Dedifferentiated amniotic fluid mesenchymal stem cell (primary cell): ENCODE measurements at regions not wholly inside any gene's neighbourhood (a gene's known extent, or its start where the extent isn't known, plus 50 kb on each side); places are given as distances from the start of the nearest gene placed in this dataset.

Source experiments
- DNase-seq: peaks from one replicate; pipeline ENCODE4 v3.0.0-alpha.2; 2016; ENCODE audit errors: extremely low spot score

DNA sequence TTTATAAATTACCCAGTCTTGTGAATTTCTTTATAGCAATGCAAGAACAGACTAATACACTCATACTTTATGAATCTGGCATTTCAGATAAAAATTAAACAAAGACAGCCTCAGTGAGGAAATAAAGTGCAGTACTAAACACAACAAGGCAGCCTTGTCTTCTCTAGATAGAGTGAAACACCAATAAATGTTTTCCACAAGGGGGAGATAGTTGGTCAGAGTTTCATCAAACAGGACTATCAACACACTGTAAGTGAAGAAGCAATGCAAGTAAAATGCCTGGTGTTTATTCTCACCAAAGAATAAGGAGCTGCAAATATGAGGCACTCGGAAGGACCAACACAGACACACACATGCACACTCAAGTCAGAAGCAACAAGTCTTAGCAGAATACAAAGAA lies 62.8 kb downstream of the FAM9B start:
- no peak for DNase-seq

DNA sequence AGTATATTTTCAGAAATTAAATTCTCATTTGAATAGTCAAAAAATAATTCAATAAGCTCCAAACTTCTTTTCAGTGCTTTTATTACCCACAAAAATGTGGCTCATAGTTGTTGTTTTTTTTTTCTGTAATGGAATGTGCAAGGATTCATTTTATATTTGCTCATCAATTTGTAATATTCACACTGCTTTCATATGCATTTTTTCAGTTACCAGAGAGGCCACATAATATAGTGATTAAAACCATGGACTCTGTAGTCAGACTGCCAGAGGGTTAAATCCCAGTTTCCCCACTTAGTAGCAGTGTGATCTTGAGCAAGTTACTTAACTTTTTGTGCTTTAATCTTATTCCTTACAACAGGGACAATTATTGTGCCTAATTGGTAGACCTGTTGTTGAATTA lies 64.5 kb downstream of the FAM9B start:
- no peak for DNase-seq

DNA sequence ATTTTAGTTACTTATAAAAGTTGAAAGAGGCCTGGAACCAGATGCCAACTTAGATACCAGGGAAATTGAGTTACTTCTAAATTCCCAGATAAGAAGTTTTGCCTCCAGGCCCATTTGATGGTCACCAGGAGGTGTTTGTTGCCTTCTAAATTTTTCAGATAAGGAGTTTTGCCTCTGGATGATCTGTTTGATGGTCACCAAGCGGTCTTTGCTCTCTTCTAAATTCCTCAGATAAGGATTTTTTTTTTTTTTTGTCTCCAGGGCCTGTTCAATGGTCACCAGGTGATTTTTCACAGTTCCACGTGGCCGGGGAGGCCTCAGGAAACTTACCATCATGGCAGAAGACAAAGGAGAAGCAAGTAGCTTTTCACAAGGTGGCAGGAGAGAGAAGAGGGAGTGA lies 66.5 kb downstream of the FAM9B start:
- DNase-seq: no peak

DNA sequence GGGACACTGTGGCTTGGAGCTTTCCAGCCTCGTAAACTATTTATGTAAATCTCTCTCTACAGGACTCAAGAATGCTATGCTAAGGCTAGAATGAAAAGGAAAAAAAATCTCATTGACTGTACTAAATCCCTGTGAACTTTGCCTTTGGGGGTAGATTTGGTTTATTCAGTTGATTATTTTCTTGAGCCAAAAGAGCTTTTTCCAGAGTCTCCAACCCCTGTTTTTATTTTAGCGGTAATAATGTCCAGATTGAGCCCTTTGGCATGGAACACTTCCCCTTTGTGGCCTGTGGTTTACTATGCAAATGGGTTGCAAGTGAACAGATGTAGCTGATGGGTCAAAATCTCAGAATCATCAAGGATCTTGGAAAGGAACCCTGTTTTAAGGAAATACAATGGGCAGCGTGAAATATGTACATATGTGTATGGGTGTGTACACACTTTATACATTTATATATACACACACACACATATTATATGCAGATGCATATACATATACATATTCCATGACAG lies 72.9 kb downstream of the FAM9B start:
- no peak for DNase-seq

DNA sequence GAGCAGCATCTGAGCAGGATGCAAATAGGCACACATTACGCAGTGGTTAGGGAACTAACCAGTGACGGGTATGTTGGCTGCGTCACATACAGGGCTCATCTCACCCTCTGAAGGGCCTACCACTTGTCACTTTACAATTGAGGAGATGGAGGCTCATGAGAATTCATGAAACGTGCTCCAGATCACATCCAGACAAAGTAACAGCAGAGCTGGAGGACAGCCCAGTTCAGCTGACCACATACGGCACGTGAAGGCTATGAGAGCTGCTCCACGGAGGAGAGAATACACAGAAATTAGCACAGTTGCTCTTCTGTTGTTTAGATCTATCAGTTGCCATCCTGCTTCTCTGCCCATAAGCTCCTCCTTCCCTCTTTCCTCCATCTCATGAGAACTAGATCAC lies 78.4 kb downstream of the FAM9B start:
- DNase-seq: no peak

DNA sequence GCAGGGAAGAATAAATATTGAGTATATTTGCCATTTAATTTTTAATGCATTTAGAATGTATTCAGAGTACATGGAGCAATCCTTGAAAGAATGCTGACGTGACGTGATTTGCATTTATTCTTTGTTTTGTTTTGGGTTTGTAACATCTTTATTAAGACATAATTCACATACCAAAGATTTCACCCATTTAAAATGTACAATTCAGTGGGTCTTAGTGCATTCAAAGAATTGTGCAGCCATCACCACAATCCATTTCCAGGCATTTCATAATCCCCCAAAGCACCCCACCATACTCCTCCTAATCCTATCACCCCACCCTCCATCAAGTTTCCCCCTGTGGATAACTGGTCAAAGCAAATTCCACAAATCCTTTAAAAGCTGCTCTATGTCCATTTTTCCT lies 87.4 kb downstream of the FAM9B start:
- DNase-seq: peak; percentile 44

DNA sequence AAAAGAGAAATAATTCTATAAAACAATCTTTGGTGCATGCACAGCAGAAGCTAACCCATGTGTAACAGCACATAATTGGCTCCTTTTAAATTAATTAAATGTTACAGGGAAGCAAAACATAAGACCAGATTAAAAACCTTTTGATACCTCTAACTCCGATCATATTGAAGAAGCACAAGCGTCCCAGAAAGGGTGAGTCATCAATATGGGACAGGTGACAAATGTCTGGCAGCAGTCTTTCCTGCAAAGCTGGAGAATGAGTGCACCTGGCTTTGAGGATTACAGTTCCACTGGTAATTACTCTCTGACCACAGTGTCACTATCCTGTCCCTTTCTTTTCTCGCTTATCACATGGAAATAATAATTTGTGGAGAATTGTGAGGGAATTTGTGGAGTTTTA lies 94.6 kb downstream of the FAM9B start:
- DNase-seq: no peak

DNA sequence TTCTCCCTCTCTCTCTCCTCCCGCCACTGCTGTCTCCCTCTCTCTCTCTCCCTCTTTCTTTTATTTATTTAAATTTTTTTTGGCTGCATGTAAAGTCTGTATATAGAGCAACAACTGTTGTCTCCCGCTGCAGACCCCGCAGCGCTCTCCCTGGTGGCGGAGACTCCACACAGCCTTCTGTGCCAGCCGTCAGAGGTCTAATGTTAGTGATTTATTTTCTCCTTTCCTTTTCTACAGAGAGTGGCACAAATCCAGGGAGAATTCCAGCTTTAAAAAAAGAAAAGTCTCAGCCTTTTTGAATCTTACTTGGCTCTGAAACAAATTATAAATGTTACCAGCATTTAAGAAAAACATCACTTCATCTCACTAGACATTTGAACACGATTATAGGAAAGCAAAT lies 106.2 kb downstream of the FAM9B start:
- DNase-seq: no peak

DNA sequence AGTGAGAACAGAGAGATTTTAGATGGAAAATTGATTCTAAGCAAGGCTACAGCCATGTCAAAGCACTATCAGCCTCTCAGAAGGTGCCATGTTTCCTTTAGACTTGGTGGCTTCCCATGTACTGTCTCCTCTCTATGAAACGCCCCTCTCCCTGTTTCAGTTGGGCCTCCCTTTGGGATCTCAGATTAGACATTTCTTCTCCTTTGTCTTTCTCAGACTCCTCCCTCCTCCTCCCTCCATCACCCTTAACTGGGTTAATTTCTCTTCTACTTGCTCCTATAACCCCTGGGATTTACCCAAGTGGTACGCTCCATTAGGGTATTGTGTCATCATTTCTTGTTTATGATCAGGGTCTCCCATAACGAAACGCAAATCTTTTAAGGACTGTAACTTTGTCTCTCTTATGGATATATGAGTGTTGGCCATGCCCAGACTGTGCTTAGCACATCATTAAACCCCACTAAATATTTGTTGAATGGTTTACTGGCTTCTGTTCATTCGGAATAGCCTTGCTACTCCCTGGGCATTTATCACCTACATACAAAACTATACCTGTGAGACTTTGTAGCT lies 106.8 kb downstream of the FAM9B start:
- DNase-seq: no peak

DNA sequence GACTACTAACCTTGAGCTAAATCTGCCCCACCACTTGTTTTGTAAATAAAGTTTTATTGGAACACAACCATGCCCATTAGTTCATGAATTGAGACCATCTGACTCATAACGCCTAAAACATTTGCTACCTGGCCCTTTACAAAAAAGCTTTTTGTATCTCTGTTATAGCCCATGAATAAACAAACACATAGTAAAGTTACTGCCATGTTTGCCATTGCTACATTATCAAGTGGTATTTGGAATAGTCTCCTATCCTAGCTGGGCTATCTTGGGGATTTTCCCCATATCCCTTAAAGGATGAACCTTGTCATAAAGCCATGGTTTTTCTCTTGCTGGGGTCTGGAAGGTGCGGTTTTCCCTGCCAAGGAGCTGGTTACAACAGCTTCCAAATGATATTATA lies 112.3 kb downstream of the FAM9B start:
- DNase-seq: no peak

DNA sequence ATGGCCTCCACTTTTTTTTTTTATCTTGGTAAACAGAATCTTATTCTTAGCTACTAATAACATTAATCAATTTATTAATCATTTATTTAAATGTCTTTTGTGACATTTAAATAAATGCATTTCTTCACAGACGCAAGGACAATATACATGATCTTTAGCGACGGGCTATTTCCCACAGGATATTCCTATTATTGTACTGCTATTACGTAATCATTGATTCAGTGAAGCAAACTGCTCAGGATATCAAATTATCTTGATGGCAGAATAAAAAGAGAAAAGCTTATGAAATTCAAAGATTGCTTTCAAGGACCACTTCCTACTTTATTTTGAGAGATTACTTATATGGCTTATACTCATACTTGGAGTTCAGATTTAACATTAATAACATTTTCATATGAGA lies 114.1 kb downstream of the FAM9B start:
- no peak for DNase-seq

DNA sequence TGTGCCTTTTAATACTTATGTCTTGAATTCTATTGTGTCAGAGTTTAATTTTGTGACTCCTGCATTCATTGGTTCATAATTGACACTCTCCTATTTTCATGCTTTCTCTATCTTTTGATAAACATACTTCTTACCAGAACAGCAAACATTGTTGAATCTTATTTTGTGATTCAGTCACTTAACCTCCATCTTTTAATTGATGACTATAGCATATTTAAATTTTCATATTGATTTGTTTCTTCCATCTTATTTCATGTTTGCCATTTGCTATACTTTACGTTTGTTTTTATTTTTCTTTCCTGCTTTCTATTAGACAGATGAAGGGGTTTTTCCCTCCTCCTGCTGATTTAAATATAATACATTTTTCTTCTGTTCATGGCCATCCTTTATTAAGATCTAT lies 115.5 kb upstream of the FAM9A start:
- no peak for DNase-seq

DNA sequence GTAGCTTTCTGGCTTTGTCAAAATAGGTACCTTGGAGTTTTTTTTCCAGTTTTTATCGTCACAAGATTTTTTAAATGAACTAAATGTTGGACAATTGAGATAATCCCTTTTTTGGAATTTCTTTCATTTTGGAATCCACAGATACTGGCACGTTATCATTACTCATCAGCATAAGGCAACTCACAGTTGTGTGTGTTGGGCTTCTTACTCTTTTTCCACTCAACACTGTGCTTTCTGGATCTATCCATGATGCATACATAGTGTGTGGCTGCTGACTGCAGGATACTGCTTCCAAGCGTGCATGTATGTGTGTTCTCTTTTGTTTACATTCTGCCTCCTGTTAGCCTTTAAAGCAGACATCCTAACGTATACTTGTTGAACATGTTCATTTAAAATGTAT lies 113.5 kb upstream of the FAM9A start:
- DNase-seq: no peak

DNA sequence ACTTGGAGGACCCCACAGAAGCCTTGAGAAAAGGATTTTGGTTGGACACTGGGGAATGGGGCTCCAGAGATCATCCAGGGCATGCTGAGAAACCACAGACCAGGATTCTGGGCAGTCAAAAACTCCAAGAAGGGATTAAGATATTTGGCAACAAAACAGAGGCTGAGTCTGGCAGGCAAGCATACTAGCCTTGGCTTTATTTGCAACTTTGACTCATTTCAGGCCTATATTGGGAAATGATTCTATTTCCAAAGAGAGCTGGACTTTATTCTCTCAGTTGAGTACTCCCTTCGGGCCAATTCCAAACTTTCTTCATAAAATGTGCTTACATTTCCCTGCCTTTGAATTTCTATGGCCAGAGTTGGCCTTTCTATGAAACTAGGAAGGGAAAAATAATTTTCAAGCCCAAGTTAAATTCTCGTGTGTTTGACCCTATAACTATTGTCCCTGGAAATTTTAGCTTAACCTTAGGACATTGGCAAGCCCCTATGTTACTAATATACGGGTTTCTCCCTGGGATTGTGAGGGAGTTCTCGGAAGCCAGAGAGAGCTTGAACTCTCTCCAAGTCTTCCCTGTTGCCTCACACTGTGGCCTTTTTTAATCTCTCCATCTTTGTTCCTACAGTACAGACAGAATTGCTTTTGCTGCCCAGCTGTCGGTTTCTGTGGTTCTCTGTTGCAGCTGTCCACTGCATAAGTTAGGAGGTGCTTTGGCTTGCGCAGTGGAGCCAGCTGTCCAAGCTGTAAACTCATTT lies 112.6 kb upstream of the FAM9A start:
- DNase-seq: peak; percentile 66

DNA sequence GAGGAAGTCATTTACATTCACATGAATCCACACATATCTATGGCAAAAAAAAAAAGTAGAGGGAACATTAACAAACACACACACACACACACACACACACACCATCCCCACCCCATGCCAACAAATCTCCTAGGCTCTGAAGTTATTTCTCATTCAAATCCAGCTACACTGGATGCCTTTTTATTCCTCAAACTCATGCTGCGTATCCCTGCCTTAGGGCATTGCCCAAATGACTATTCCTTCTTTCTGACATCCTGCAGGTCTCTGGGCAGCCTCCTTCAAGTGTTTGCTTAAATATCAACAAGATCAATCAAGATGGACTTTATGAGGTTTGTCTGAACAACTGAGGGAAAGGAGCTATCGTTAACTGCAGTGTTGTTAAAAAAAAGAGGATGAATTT lies 106.5 kb upstream of the FAM9A start:
- DNase-seq: no peak

DNA sequence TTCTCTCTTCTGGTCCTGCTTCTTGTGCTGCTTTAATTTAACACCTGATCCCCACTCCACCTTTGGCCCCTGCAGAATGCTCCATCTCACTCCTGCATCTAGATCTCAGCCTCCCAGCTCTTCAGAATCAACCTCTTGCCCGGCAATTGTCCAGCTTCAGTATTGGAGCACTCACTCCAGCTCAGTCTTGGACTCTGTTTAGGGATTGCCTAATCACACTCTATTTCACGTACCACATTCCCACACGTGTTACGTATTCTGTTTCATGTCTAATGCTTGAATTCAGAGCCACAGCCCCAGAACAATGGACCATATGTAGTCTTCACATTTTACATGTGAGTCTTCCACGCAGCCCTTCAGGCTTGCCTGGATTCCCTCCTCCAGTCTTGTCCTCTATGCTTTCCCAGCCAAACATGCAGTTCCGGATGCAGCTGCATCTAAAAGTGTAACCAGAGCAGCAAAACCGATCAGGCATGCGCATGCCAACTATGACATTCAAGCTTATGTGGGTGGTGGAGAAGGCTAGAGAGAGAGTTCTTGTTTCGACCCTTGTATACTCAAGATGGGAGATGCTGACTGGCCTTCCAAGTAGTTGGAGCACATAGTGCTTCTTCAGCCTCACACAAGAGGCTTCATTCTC lies 105.2 kb upstream of the FAM9A start:
- no peak for DNase-seq

DNA sequence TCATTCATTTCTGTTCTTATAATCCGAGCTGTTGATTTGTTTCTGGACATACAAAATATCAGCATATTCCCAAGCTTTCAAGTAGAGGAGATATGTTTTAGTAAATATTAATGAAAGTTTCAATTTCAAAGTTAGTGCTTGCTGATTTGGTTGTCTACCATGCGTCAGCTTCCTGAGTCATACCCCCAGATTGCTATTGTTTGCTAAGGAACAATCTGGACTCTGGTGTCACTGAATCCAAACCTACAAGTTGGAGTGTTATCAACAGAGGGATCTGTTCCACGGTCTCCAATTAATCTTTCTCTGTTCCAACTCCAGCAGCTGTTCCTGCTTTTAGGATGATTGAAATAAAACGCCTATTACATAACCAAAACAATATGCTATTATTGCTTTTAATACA lies 96.1 kb upstream of the FAM9A start:
- DNase-seq: no peak

DNA sequence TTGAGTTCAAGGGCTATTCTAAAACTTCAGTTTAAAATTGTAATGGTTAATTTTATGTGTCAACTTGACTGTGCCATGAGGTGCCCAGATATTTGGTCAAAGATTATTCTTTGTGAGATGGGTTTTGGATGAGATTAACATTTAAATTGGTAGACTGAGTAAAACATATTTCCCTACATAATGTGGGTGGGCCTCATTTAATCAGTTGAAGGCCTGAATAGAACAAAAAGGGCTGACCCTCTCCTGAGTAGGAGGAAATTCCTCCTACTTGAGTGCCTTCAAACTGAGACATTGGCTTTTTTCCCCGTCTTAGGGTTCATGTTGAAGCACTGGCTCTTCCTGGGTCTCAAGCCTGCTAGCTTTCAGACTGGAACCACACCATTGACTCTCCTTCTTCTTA lies 89.6 kb upstream of the FAM9A start:
- DNase-seq: no peak

DNA sequence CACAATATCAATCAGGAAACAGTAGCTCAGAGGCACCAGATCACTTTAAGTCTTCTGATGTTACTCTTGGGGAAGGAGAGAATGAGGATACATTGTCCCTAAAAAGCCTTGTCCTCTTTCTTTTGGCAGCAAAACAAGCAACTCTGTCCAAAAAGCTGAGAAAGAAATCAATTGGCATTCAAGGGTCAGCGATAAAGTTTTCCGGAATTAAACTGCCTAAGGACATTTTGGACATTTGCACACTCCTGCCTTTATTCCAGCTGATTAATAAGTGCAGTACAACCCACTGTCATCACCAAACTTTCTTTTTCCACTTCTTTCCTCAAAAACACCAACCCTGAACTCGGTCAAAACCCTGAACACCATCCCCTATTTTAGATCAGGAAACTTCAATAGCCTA lies 85.8 kb upstream of the FAM9A start:
- DNase-seq: no peak

DNA sequence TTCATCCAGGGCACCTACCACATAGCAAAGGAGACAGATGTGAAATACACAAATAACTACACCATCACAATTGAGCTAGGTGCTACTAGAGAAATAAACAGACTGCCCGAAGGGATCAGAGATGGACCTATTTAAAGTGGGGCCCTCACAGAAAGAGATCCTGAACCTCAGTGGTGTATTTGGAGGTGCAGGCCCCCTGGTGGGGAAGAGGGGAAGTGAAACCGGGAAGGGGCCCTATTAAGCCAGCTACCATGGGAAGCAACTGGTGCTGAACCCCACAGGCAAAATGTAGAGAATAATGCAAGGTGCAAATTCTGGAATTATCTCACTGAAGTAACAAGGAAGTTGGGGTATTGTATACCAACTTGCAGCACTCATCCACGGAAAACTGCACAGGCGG lies 78.6 kb upstream of the FAM9A start:
- no peak for DNase-seq

DNA sequence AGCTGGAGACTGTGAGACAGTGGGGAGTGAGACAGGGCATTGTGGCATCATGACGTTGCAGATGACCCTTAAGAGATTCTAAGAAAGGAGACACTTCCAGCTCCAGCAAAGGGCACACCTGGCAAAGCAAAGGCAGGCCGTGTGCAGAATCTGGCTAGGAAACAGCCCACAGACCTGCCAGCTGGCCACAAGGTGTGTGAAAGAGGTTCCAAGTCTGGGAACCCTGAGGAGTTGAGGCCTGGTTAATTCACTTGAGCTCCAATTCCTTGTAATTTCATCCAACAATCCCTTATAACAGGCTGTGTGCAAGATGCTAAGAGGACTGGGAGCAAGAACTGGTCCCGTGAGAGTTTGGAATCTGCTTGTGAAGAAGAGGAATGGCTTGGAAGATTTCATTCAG lies 72.8 kb upstream of the FAM9A start:
- DNase-seq: no peak

DNA sequence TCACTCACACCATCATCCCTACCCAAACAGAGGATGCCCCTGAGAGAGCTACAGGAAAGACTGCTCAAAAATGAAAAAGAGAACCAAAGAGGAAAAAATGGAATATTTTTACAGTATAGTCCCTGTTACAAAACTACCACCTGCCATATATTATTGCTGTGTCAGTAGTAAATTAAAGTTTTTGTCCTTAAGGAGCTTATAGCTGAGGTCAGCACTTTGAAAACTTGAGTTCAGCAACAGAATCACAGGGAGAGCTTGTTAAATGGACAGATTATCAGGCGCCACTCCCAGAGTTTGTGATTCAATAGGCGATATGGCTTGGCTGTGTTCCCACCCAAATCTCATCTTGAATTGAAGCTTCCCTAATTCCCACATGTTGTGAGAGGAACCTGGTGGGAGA lies 71.9 kb upstream of the FAM9A start:
- DNase-seq: no peak

DNA sequence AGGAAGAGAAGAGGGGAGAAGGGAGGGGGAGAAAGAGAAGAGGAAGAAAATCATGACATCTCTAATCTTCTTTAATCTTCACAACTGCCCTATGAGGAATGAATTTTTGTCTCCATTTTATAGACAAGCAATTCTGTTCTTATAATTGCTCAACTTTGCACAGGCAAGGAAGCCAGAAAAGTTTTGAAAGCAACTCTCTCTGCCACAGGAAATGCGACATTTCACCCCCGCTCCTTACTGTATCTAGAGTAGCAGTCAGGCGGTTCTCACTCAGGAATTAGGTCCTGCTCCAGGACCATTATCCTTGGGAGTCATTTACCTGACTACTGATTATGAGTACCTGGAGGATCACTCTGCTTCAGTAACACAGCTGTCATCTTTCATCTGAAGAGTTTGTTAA lies 69.2 kb upstream of the FAM9A start:
- DNase-seq: no peak
